K562 (cell line): ENCODE measurements at regions not wholly inside any gene's neighbourhood (a gene's known extent, or its start where the extent isn't known, plus 50 kb on each side); places are given as distances from the start of the nearest gene placed in this dataset.

Source experiments
- ATAC-seq: fragments of 200-7000 bp; cut with Tn5 transposase; 3 replicates; pipeline ENCODE4 v1.9.1; 2020; ENCODE audit warnings: moderate library complexity
- BruUV-seq: library from RNA; stranded (reverse); fragments of 400-500 nt; replicated peaks from 2 replicates; lab custom pipeline; 2021; lab: Mats Ljungman, UMichigan
- CTCF ChIA-PET: fragments of 300-600 bp; formaldehyde crosslinking; extraction: SDS; loops from one replicate; lab custom pipeline; 2021; ENCODE audit warnings: low intra/inter-chr PET ratio; lab: Yijun Ruan, JAX
- POLR2A ChIA-PET: fragments of 300-600, 350-650 bp; sonication (Branson Sonifier 250); formaldehyde crosslinking; extraction: SDS; loops from one replicate; lab custom pipeline; 2021; ENCODE audit warnings: antibody characterized with exemption, inconsistent platforms; lab: Yijun Ruan, JAX
- DNase-seq, 4 experiments: peaks; one replicate each; pipeline versions ENCODE4 v3.0.0 to v3.0.0-alpha.2; 2011 to 2018; ENCODE audit warnings: low spot score in 3 of 4, mixed read lengths in 3 of 4; ENCODE audit errors: extremely low read depth in 1 of 4
- FAIRE-seq: peaks from 2 replicates; lab custom pipeline; 2011; peaks lifted over from hg19 to GRCh38; lab: Jason Lieb, UNC
- H2AFZ ChIP-seq: 2 replicates; pipeline ENCODE4 v1.6.0; 2011; ENCODE audit warnings: low read depth, low read length, control low read depth, inconsistent platforms
- H3K27ac ChIP-seq: fragments of 200-600 bp; 3 replicates; pipeline ENCODE4 v1.8.0; 2011; ENCODE audit warnings: low read depth, mild to moderate bottlenecking, control low read depth, inconsistent platforms, low read length, moderate library complexity, mixed read lengths; ENCODE audit errors: extremely low read depth
- H3K27me3 ChIP-seq, 2 experiments: fragments of 300-600 bp in 1 of 2; 2 replicates in 1 of 2; 3 replicates in 1 of 2; pipeline versions ENCODE4 v1.6.0 to v1.8.0; 2011; ENCODE audit warnings: inconsistent platforms in 2 of 2, low read length in 2 of 2, mild to moderate bottlenecking in 1 of 2, mixed read lengths in 1 of 2, moderate library complexity in 1 of 2; ENCODE audit not compliant: control insufficient read depth in 2 of 2, insufficient read depth in 2 of 2
- H3K36me3 ChIP-seq: fragments of 300-600 bp; 3 replicates; pipeline ENCODE4 v1.8.0; 2011; ENCODE audit warnings: mild to moderate bottlenecking, low read length, inconsistent platforms; ENCODE audit not compliant: control insufficient read depth, insufficient read depth
- H3K4me1 ChIP-seq, 2 experiments: fragments of 200-600 bp in 1 of 2; replicated peaks in 1 of 2; 2 replicates in 1 of 2; 3 replicates in 1 of 2; pipeline versions ENCODE4 v1.5.1 to v1.8.0; 2011; ENCODE audit warnings: inconsistent platforms in 2 of 2, low read length in 2 of 2, mild to moderate bottlenecking in 1 of 2, mixed read lengths in 1 of 2, moderate library complexity in 1 of 2; ENCODE audit not compliant: control insufficient read depth in 2 of 2, insufficient read depth in 2 of 2
- H3K4me2 ChIP-seq: 2 replicates; pipeline ENCODE4 v1.6.1; 2011; ENCODE audit warnings: low read length, control low read depth, inconsistent platforms, mixed read lengths; ENCODE audit not compliant: insufficient read depth
- H3K4me3 ChIP-seq: fragments of 200-600 bp; sonication (generic), shearing (Covaris generic); 2 replicates; pipeline ENCODE4 v1.5.1; 2016; ENCODE audit warnings: control low read depth, inconsistent platforms
- H3K79me2 ChIP-seq: fragments of 200-600 bp; 3 replicates; pipeline ENCODE4 v1.8.0; 2011; ENCODE audit warnings: low read length, inconsistent platforms; ENCODE audit not compliant: control insufficient read depth, insufficient read depth
- H3K9ac ChIP-seq, 2 experiments: 2 replicates each; pipeline versions ENCODE4 v1.6.0 to v1.6.1; 2011; ENCODE audit warnings: low read depth in 2 of 2, low read length in 2 of 2, control low read depth in 1 of 2, inconsistent platforms in 1 of 2, mild to moderate bottlenecking in 1 of 2, mixed read lengths in 1 of 2; ENCODE audit not compliant: insufficient read depth in 1 of 2
- H3K9me1 ChIP-seq: one replicate; pipeline ENCODE4 v1.6.0; 2011; ENCODE audit warnings: inconsistent platforms, mild to moderate bottlenecking, low read length, moderate library complexity; ENCODE audit not compliant: control insufficient read depth, insufficient read depth
- H3K9me3 ChIP-seq: replicated peaks from 2 replicates; pipeline ENCODE4 v1.5.1; 2011; ENCODE audit warnings: low read depth, low read length, inconsistent platforms; ENCODE audit not compliant: control insufficient read depth, insufficient read depth
- H4K20me1 ChIP-seq: replicated peaks from 2 replicates; pipeline ENCODE4 v1.6.1; 2011; ENCODE audit warnings: low read length, inconsistent platforms, mixed read lengths; ENCODE audit not compliant: control insufficient read depth, insufficient read depth
- FOXM1 ChIP-seq, 2 experiments: fragments of 450-650 bp in 1 of 2; sonication (generic) in 1 of 2; formaldehyde crosslinking in 1 of 2; IDR thresholded peaks; 2 replicates each; pipeline versions ENCODE4 v1.6.1 to v1.9.0; 2017 to 2022; ENCODE audit warnings: low read depth in 2 of 2, mild to moderate bottlenecking in 2 of 2, missing genetic modification reagents in 1 of 2, moderate library complexity in 1 of 2
- KDM5B ChIP-seq: fragments of 200-600 bp; sonication (generic); IDR thresholded peaks from 2 replicates; pipeline ENCODE4 v1.6.1; 2012; ENCODE audit warnings: low read depth, mild to moderate bottlenecking, moderate library complexity, low read length, control low read depth, inconsistent platforms; ENCODE audit not compliant: insufficient replicate concordance
- POLR2A ChIP-seq: fragments of 450-650 bp; conservative IDR thresholded peaks from 2 replicates; pipeline ENCODE4 v1.6.1; 2016
- POLR2H ChIP-seq: IDR thresholded peaks from 2 replicates; pipeline ENCODE4 v1.6.1; 2016; ENCODE audit warnings: missing genetic modification characterization, low read depth, mild to moderate bottlenecking, control low read depth, missing compliant biosample characterization, moderate library complexity
- TBP ChIP-seq: optimal IDR thresholded peaks from 2 replicates; pipeline ENCODE3; 2011; ENCODE audit warnings: low read depth, low read length, improper control_type of control experiment
- VEZF1 ChIP-seq: fragments of 200-800 bp; sonication (Bioruptor generic); IDR thresholded peaks from 2 replicates; pipeline ENCODE4 v1.6.1; 2017; ENCODE audit warnings: missing genetic modification characterization, missing compliant biosample characterization
- ZBTB8A ChIP-seq: fragments of 450-650 bp; IDR thresholded peaks from 2 replicates; pipeline ENCODE4 v1.6.1; 2018; ENCODE audit warnings: mild to moderate bottlenecking, moderate library complexity; ENCODE audit not compliant: partially characterized antibody
- WGBS: fragments of 100-300 bp; shearing (Covaris generic); methylation state at CpG from one replicate; pipeline ENCODE4 v1.1.6; 2016; ENCODE audit warnings: low coverage, mixed read lengths; ENCODE audit not compliant: insufficient coverage; ENCODE audit errors: missing lambda C conversion rate; 5-methylcytosine and 5-hydroxymethylcytosine counted together
- in situ Hi-C: fragments of 300-500 bp; cut with MboI; formaldehyde crosslinking; loops from 4 replicates; pipeline ENCODE4 v1.15.0; 2018; ENCODE audit warnings: inconsistent platforms, mixed read lengths
- intact Hi-C: fragments of 100-400 bp; cut with micrococcal nuclease; formaldehyde crosslinking; loops from 2 replicates; pipeline ENCODE4 v1.14.2; 2022

- TF ChIP-seq FOXM1 (IDR thresholded peaks at IDR 0.05; ENCODE audit: low read depth) (no peak), FOXM1 (CRISPR knock-in tag; IDR thresholded peaks at IDR 0.05; ENCODE audit: low read depth) (no peak), KDM5B (no peak)
These were observed 51.6 kb upstream of the EGFL7 start (continued) for GRCh38 chr9:136611119-136611518.

- no peak for TF ChIP-seq TBP
- TF ChIP-seq POLR2H: no peak
- no peak for TF ChIP-seq POLR2A
- TF ChIP-seq VEZF1 (CRISPR knock-in tag): 0 out of 2 replicates have a peak, but pooled peaks have one; percentile 15
- no peak for TF ChIP-seq ZBTB8A
- intact Hi-C loops (no loop called here), in situ Hi-C loops (no loop called here)
- FAIRE-seq: peak; percentile 55
- H4K20me1 ChIP-seq: no peaks in the 10 kb centered on the region
- 29% methylated on average over 14 of the region's 14 CpGs for WGBS
- H2AFZ ChIP-seq: 0 out of 2 replicates have a peak overlapping the region, but pooled peaks have one; percentile 4
- POLR2A ChIA-PET: no interaction called here
- no TSS peak for BruUV-seq
- no peak for ATAC-seq
- peak in 2 of 4 experiments; percentile 37 to 48 for DNase-seq
- no peak overlapping the region for H3K27ac ChIP-seq
- peaks cover 19 to 69% of the 10 kb centered on the region in 2 experiments for H3K4me1 ChIP-seq
- no peak overlapping the region for H3K4me2 ChIP-seq
- CTCF ChIA-PET: no interaction called here
- H3K36me3 ChIP-seq: no peaks in the 10 kb centered on the region
- no peaks in the 10 kb centered on the region for H3K27me3 ChIP-seq
- no peak overlapping the region; a peak in 1 of 4 replicates for H3K9ac ChIP-seq
- H3K4me3 ChIP-seq: no peak overlapping the region
- no peaks in the 10 kb centered on the region for H3K9me3 ChIP-seq
- no peaks in the 10 kb centered on the region for H3K9me1 ChIP-seq
- H3K79me2 ChIP-seq: no peaks in the 10 kb centered on the region
These were observed 52.3 kb upstream of the EGFL7 start for GRCh38 chr9:136610426-136610825.
